Suprapubic skin (tissue), 3 donors: ENCODE measurements at regions not wholly inside any gene's neighbourhood (a gene's known extent, or its start where the extent isn't known, plus 50 kb on each side); places are given as distances from the start of the nearest gene placed in this dataset.

Experiments used
- CTCF ChIP-seq, 2 donors: fragments of 200-600 bp in 1 of 2; fragments of 450-650 bp in 1 of 2; sonication (generic) in 1 of 2; IDR thresholded peaks; one replicate each; pipeline ENCODE4 v1.5.1; 2016 to 2019; ENCODE audit warnings: antibody characterized with exemption in 2 of 2, mild to moderate bottlenecking in 1 of 2, moderate library complexity in 1 of 2
- EP300 ChIP-seq: sonication (generic); formaldehyde crosslinking; IDR thresholded peaks from one replicate; pipeline ENCODE4 v1.6.1; 2017; ENCODE audit warnings: antibody characterized with exemption

DNA sequence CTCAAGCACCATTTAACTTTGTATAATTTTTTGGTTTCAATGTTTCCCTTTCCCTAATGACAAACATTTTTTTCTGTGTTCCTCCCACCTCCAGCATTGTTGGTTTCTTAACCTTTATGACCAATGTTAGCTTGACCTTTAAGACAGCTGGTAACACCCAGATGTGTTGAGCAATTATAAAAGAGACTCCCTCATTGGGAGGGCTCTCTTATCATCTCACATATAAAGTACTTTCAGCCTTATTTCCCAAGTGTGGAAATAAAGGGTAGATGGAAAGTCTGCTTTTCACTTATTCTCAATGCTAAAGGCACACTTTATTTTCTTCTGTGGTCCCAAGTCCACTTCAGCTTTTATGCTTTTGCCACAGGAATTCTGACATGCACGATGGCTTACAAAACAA lies 1420.4 kb downstream of the RAPGEF2 start:
- TF ChIP-seq EP300 = no peak
- no peak for TF ChIP-seq CTCF (IDR thresholded peaks at IDR 0.05)
